ENCODE measurements at regions not wholly inside any gene's neighbourhood (a gene's known extent, or its start where the extent isn't known, plus 50 kb on each side); places are given as distances from the start of the nearest gene placed in this dataset.

DNA sequence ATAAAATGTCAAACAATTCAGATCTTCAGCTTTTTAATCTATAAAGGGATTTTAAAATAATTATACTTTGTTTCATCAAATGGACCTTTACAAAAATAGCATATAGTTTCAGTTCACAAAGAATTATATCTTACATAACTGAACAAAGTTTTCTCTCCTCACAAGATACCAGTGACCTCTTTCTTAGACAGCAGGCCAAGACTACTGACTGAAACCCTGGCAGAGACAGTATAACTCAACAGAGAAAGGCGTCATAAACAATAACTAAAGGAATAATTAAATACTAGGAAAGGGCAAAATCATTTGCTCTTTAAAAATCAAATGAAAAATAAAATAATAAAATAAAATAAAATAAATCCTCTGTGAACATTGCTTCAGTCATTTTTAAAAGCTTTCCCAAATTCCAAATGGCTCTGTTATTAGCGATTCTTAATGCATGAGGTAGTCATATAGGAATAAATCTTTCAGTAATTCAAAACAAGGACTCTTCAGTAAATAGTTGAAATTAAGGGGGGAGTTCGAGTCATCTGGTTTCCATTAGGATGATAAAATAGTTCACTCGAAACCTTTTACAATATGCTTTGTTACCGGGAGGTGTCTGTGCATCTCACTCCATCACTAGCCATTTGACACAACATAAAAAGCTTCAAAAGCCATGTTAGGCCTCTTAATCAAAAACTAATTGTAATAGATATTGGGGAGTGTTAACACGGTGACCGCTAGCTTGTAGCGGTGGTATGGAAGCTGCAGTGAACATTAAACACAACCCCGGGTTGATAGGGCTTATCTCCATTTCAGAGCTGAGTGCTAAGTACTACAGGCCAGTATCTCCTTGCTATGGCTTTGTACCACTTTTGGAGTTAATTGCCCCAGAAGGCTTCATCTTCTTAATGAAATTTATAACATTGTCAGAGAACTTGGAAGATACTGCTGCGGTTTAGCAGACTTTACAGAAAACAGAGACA lies 142.9 kb upstream of the NR2F2 start:
- Histone ChIP-seq H3K4me3 (no peak overlapping the region), H3K27me3 (ENCODE audit: insufficient read depth) (no peaks in the 10 kb centered on the region), H3K36me3 (ENCODE audit: insufficient read depth) (no peaks in the 10 kb centered on the region), H3K9me2 (ENCODE audit: insufficient read depth) (no peaks in the 10 kb centered on the region), H3K4me1 (ENCODE audit: insufficient read depth) (peaks cover 17% of the 10 kb centered on the region), H3K79me2 (replicated peaks; ENCODE audit: insufficient read depth) (no peaks in the 10 kb centered on the region), H4K20me1 (replicated peaks; ENCODE audit: insufficient read depth) (no peaks in the 10 kb centered on the region), H3K27ac (ENCODE audit: low read depth) (no peak overlapping the region), H3F3A (replicated peaks; ENCODE audit: low read depth) (no peaks in the 10 kb centered on the region), H2AFZ (peak overlapping the region; percentile 72; the same call in 1 of the 2 replicates), H3K4me2 (no peak overlapping the region)
- H3K9me3 Mint-ChIP-seq, result no peaks in the 10 kb centered on the region
- no peak overlapping the region for H3K4me3 Mint-ChIP-seq
- peaks cover 19% of the 10 kb centered on the region for H3K4me1 Mint-ChIP-seq
- no peak for ATAC-seq
- H3K36me3 Mint-ChIP-seq (ENCODE audit: low read depth), result no peaks in the 10 kb centered on the region
- TF ChIP-seq, protein P1, sequence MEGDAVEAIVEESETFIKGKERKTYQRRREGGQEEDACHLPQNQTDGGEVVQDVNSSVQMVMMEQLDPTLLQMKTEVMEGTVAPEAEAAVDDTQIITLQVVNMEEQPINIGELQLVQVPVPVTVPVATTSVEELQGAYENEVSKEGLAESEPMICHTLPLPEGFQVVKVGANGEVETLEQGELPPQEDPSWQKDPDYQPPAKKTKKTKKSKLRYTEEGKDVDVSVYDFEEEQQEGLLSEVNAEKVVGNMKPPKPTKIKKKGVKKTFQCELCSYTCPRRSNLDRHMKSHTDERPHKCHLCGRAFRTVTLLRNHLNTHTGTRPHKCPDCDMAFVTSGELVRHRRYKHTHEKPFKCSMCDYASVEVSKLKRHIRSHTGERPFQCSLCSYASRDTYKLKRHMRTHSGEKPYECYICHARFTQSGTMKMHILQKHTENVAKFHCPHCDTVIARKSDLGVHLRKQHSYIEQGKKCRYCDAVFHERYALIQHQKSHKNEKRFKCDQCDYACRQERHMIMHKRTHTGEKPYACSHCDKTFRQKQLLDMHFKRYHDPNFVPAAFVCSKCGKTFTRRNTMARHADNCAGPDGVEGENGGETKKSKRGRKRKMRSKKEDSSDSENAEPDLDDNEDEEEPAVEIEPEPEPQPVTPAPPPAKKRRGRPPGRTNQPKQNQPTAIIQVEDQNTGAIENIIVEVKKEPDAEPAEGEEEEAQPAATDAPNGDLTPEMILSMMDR (conservative IDR thresholded peaks at IDR 0.05; ENCODE audit: low read depth in 2 of 2), result no peak
- no peak for TF ChIP-seq STAT1 (IDR thresholded peaks at IDR 0.05; ENCODE audit: unreplicated experiment)
- TF ChIP-seq ZNF114 (CRISPR knock-in tag; IDR thresholded peaks at IDR 0.05), result no peak
- no peak overlapping the region for H3K27ac Mint-ChIP-seq
- peaks cover 2% of the 10 kb centered on the region for H3K27me3 Mint-ChIP-seq (ENCODE audit: insufficient read depth, low read depth, poor library complexity)
- no peak for DNase-seq (ENCODE audit: low spot score)

- Mint-ChIP-seq H3K27ac (no peak overlapping the region), H3K4me3 (no peak overlapping the region), H3K27me3 (ENCODE audit: insufficient read depth, low read depth, poor library complexity) (peaks cover 1% of the 10 kb centered on the region), H3K4me1 (no peaks in the 10 kb centered on the region), H3K36me3 (ENCODE audit: low read depth) (no peaks in the 10 kb centered on the region), H3K9me3 (no peaks in the 10 kb centered on the region)
- H3K36me3 ChIP-seq (ENCODE audit: insufficient read depth), result no peaks in the 10 kb centered on the region
- H3K4me2 ChIP-seq, result no peak overlapping the region
- no peak overlapping the region for H3K27ac ChIP-seq (ENCODE audit: low read depth)
- H3K4me1 ChIP-seq (ENCODE audit: insufficient read depth), result no peaks in the 10 kb centered on the region
- H3K79me2 ChIP-seq (replicated peaks; ENCODE audit: insufficient read depth), result no peaks in the 10 kb centered on the region
- ATAC-seq, result no peak
- H4K20me1 ChIP-seq (replicated peaks; ENCODE audit: insufficient read depth), result no peaks in the 10 kb centered on the region
- DNase-seq (ENCODE audit: low spot score), result no peak
- H3K27me3 ChIP-seq (ENCODE audit: insufficient read depth), result no peaks in the 10 kb centered on the region
- H2AFZ ChIP-seq, result no peak overlapping the region
- H3F3A ChIP-seq (replicated peaks; ENCODE audit: low read depth), result no peaks in the 10 kb centered on the region
- no peaks in the 10 kb centered on the region for H3K9me2 ChIP-seq (ENCODE audit: insufficient read depth)
- no peak overlapping the region for H3K4me3 ChIP-seq
- TF ChIP-seq NANOG (IDR thresholded peaks at IDR 0.05; ENCODE audit: borderline replicate concordance), result no peak
- TF ChIP-seq ZNF462 (CRISPR knock-in tag; IDR thresholded peaks at IDR 0.05), result no peak
- TF ChIP-seq EZH2phosphoT487 (IDR thresholded peaks at IDR 0.05; ENCODE audit: unreplicated experiment), result no peak
- TF ChIP-seq, protein P1 (conservative IDR thresholded peaks at IDR 0.05; ENCODE audit: low read depth in 2 of 2), result no peak
- no peak for TF ChIP-seq CREB1 (CRISPR knock-in tag; IDR thresholded peaks at IDR 0.05; ENCODE audit: low read depth)
- no peak for TF ChIP-seq POLR2AphosphoS5 (IDR thresholded peaks at IDR 0.05; ENCODE audit: low read depth)
- TF ChIP-seq ETS1 (IDR thresholded peaks at IDR 0.05), result no peak
- no peak for TF ChIP-seq STAT1 (IDR thresholded peaks at IDR 0.05; ENCODE audit: unreplicated experiment)
These were observed 132.8 kb upstream of the NR2F2 start for GRCh38 chr15:96197721-96198120.
